Colonic mucosa (tissue), 4 donors: ENCODE measurements at regions not wholly inside any gene's neighbourhood (a gene's known extent, or its start where the extent isn't known, plus 50 kb on each side); places are given as distances from the start of the nearest gene placed in this dataset.

Experiments used
- DNase-seq: peaks from one replicate; pipeline ENCODE4 v3.0.0-alpha.2; 2020
- H3K27ac ChIP-seq: fragments of 200-600 bp; one replicate; pipeline ENCODE4 v1.8.0; 2021
- H3K27me3 ChIP-seq: fragments of 200-600 bp; one replicate; pipeline ENCODE4 v1.8.0; 2021
- H3K36me3 ChIP-seq: fragments of 200-600 bp; one replicate; pipeline ENCODE4 v1.8.0; 2021
- H3K4me1 ChIP-seq: fragments of 200-600 bp; one replicate; pipeline ENCODE4 v1.8.0; 2021; ENCODE audit warnings: mild to moderate bottlenecking
- H3K4me3 ChIP-seq: fragments of 200-600 bp; one replicate; pipeline ENCODE4 v1.8.0; 2021
- H3K9ac ChIP-seq, 2 donors: one replicate each; pipeline ENCODE4 v1.7.0; 2013; ENCODE audit warnings: control low read depth in 2 of 2, low read depth in 2 of 2, low read length in 2 of 2
- H3K9me3 ChIP-seq: fragments of 200-600 bp; one replicate; pipeline ENCODE4 v1.8.0; 2021
- intact Hi-C: fragments of 100-400 bp; cut with DNase I; formaldehyde crosslinking; loops from one replicate; pipeline ENCODE4 v1.14.1; 2022
- TF ChIP-seq, protein P1 (sequence below): fragments of 200-600 bp; IDR thresholded peaks from one replicate; pipeline ENCODE4 v1.8.0; 2022; ENCODE audit warnings: antibody characterized with exemption, mild to moderate bottlenecking
- donor health status: healthy.
- donor health status: DM: no; HTN: no; CAD: no.
- donor health status: DM: no; HTN: no; CAD: no.

- Histone ChIP-seq H3K27ac (no peak overlapping the region), H3K9me3 (no peaks in the 10 kb centered on the region), H3K27me3 (no peaks in the 10 kb centered on the region), H3K4me3 (no peak overlapping the region), H3K4me1 (no peaks in the 10 kb centered on the region), H3K9ac (no peak overlapping the region), H3K36me3 (no peaks in the 10 kb centered on the region)
- intact Hi-C loops = no loop called here
- no peak for DNase-seq
- TF ChIP-seq, protein P1, sequence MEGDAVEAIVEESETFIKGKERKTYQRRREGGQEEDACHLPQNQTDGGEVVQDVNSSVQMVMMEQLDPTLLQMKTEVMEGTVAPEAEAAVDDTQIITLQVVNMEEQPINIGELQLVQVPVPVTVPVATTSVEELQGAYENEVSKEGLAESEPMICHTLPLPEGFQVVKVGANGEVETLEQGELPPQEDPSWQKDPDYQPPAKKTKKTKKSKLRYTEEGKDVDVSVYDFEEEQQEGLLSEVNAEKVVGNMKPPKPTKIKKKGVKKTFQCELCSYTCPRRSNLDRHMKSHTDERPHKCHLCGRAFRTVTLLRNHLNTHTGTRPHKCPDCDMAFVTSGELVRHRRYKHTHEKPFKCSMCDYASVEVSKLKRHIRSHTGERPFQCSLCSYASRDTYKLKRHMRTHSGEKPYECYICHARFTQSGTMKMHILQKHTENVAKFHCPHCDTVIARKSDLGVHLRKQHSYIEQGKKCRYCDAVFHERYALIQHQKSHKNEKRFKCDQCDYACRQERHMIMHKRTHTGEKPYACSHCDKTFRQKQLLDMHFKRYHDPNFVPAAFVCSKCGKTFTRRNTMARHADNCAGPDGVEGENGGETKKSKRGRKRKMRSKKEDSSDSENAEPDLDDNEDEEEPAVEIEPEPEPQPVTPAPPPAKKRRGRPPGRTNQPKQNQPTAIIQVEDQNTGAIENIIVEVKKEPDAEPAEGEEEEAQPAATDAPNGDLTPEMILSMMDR = no peak
Measured at GRCh38 chr10:1860351-1860750, 123.0 kb upstream of the ADARB2 start.

- intact Hi-C loops = no loop called here
- TF ChIP-seq, protein P1 = no peak
- no peaks in the 10 kb centered on the region for H3K36me3 ChIP-seq
- H3K9ac ChIP-seq = no peak overlapping the region
- H3K4me1 ChIP-seq = no peaks in the 10 kb centered on the region
- H3K4me3 ChIP-seq = no peak overlapping the region
- H3K27me3 ChIP-seq = no peaks in the 10 kb centered on the region
- no peak for DNase-seq
- no peak overlapping the region for H3K27ac ChIP-seq
- no peaks in the 10 kb centered on the region for H3K9me3 ChIP-seq
Measured at GRCh38 chr10:1858547-1858946, 121.2 kb upstream of the ADARB2 start.

DNA sequence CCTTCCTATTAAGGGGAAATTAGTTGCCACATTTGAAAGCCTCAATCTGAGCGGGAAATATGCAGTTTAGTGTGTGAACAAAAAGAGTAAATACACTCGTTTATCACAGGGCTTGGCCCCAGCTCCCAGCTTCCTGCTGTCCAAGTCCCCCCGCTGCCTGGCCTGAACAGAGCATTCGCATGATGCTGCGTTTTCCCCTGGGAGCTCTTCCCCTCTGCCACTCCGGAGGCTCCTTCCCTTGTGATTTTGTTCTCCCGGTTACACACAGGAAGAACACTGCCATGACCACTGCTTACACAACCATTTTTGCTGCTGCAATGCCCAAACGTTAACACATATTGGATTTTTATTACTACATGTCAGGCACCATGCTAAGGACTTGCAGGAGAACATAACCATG, 120.7 kb upstream of the ADARB2 start:
- H3K4me1 ChIP-seq = no peaks in the 10 kb centered on the region
- no peaks in the 10 kb centered on the region for H3K9me3 ChIP-seq
- TF ChIP-seq, protein P1 = no peak
- no peak for DNase-seq
- H3K36me3 ChIP-seq = no peaks in the 10 kb centered on the region
- no peaks in the 10 kb centered on the region for H3K27me3 ChIP-seq
- no peak overlapping the region for H3K9ac ChIP-seq
- H3K4me3 ChIP-seq = no peak overlapping the region
- H3K27ac ChIP-seq = no peak overlapping the region
- intact Hi-C loops = no loop called here

DNA sequence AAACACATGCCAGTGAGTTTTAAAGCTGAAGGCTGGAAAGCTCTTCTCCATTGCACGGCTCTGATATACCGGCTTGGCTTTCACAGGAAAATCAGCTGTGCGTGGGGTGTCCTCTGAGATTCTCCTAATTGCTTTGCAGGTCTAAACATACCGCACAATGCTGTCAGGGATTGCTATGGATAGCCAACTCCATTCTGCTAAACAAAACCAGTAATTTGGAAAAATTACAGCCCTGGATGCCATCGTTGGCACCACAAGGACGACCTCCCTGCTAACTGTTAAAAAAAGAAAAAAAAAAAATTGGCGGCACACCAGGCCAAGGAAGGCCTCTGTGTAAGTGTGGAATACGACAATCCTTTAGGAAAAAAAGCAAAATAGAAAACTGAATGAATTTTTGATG, 118.6 kb upstream of the ADARB2 start:
- Histone ChIP-seq H3K27ac (no peak overlapping the region), H3K9me3 (no peaks in the 10 kb centered on the region), H3K4me1 (no peaks in the 10 kb centered on the region), H3K9ac (no peak overlapping the region), H3K4me3 (no peak overlapping the region), H3K36me3 (no peaks in the 10 kb centered on the region), H3K27me3 (no peaks in the 10 kb centered on the region)
- intact Hi-C loops = no loop called here
- no peak for DNase-seq
- TF ChIP-seq, protein P1 = no peak

- H3K4me3 ChIP-seq = no peak overlapping the region
- no peaks in the 10 kb centered on the region for H3K36me3 ChIP-seq
- no peak overlapping the region for H3K27ac ChIP-seq
- no peaks in the 10 kb centered on the region for H3K9me3 ChIP-seq
- no peak for DNase-seq
- H3K27me3 ChIP-seq = no peaks in the 10 kb centered on the region
- H3K4me1 ChIP-seq = no peaks in the 10 kb centered on the region
- TF ChIP-seq, protein P1 = no peak
- intact Hi-C loops = no loop called here
- no peak overlapping the region for H3K9ac ChIP-seq
Measured at GRCh38 chr10:1854271-1854670, 116.9 kb upstream of the ADARB2 start.

- Histone ChIP-seq H3K9me3 (no peaks in the 10 kb centered on the region), H3K27me3 (no peaks in the 10 kb centered on the region), H3K4me1 (no peaks in the 10 kb centered on the region), H3K36me3 (no peaks in the 10 kb centered on the region), H3K4me3 (no peak overlapping the region), H3K9ac (no peak overlapping the region), H3K27ac (no peak overlapping the region)
- TF ChIP-seq, protein P1 = no peak
- intact Hi-C loops = no loop called here
- no peak for DNase-seq
Measured at GRCh38 chr10:1853801-1854200, 116.5 kb upstream of the ADARB2 start.
